PFSK-1 (cell line): ENCODE measurements at regions not wholly inside any gene's neighbourhood (a gene's known extent, or its start where the extent isn't known, plus 50 kb on each side); places are given as distances from the start of the nearest gene placed in this dataset.

ENCODE experiments used
- POLR2AphosphoS5 ChIP-seq: IDR thresholded peaks from 2 replicates; pipeline ENCODE4 v1.6.1; 2012; ENCODE audit warnings: low read depth, mild to moderate bottlenecking, control low read depth, low read length, moderate library complexity
- SIN3A ChIP-seq: IDR thresholded peaks from 2 replicates; pipeline ENCODE4 v1.6.1; 2012; ENCODE audit warnings: mild to moderate bottlenecking, low read length, moderate library complexity, borderline replicate concordance; ENCODE audit not compliant: insufficient read depth

- TF ChIP-seq POLR2AphosphoS5 (no peak), SIN3A (no peak)
Observed at GRCh38 chr10:110410329-110411046, 87.2 kb upstream of the DUSP5 start.
